ENCODE measurements at regions not wholly inside any gene's neighbourhood (a gene's known extent, or its start where the extent isn't known, plus 50 kb on each side); places are given as distances from the start of the nearest gene placed in this dataset.

- DNase-seq (ENCODE audit: low spot score), result no peak
Observed at GRCh38 chr6:40194447-40195170, 260.3 kb upstream of the MOCS1 start.

DNA sequence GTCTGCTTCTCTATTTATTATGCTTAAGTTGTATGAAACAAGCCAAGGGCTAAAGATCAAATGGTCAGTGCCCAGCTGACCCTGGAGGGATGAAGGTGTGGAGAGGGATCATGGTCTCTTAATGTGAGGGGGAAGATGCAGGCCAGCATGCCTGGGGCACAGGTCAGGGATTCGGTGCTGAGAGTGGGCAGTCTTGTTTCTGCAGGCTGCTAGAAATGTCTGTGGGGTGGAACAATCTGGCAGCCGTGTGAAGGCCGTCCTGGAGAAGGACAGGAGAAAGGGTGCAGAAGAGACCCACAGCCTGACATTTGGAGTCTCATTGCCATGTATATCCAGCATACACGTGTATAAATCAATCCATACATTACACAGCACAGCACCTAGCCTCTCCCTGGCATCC lies 258.3 kb upstream of the MOCS1 start:
- no peak for DNase-seq (ENCODE audit: low spot score)

DNA sequence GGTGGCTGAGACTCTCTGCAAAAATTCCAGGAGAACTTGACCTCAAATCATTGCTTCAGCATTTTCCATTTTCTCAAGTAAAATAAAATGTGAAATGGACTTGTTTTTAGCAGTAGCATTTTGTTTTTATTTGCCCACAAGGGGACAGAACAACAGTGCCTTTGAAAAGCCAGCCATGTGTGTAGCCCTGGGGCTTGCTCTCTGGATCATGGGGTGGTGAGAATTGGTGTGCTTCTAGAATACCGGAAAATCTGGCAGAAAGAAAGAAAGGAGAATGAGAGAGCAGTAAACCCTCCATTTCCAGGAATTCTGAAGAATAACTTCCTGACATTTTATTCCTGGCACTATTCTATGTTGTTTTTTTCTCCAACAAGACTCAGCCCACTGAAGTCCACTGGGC lies 254.7 kb upstream of the MOCS1 start:
- DNase-seq (ENCODE audit: low spot score), result no peak

GRCh38 chr6:40187535-40188144 lies 253.4 kb upstream of the MOCS1 start:
- no peak for DNase-seq (ENCODE audit: low spot score)

DNA sequence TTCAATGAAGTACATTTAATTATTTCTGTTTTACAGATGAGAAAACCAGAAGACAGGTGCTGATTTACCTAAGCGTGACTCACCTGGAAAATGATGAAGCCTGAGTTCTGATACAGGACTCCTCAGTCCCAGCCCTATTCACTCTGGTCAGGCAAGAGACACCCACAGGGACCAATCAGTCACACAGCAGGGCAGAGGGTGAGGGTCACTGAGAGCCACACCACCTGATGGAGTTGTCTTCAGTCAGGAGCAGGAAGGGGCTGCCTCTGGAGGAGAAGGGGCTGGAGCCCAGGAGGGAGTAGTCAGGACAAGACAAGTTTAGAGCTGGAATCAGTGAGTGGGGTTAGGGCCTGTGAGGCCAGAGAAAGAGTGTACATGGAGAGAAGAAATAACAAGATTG lies 251.2 kb upstream of the MOCS1 start:
- DNase-seq (ENCODE audit: low spot score), result no peak

DNA sequence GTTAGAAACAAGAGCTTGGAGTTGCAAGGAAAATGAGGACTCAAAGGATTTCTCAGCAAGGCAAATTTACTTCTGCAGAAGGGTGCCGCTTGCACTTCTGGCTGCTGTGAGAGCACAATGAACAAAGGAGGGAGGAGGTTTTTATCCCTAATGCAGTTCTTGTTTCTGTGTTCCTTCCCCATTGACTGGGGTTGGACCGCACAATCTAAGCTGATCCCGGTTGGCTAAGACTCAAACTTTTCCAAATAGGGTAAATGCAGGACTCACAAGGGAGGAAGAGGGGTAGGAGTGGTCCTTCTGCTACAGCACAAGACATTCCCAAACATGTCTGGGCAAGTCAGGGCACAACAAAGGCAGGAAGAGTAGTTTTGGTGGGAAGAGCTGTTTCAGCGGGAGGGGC lies 249.6 kb upstream of the MOCS1 start:
- DNase-seq (ENCODE audit: low spot score), result no peak

DNA sequence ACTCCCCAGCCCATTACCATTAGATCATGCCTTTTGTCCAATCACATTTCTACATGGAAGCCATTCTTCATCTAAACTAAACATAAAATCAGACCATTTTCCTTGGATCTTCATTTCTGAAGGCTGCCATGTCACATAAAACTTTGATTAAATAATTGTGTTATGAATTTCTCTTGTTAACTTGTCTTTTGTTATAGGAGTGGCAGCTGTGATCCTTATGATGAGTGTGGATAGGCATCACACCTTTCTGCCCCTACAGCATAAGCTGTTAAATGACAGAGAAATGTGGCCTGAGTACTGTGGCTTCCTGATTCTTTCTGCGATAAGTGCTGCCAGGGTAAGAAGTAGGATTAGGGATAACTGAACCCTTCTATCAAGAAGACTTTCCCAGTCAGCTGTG lies 247.1 kb upstream of the MOCS1 start:
- no peak for DNase-seq (ENCODE audit: low spot score)

DNA sequence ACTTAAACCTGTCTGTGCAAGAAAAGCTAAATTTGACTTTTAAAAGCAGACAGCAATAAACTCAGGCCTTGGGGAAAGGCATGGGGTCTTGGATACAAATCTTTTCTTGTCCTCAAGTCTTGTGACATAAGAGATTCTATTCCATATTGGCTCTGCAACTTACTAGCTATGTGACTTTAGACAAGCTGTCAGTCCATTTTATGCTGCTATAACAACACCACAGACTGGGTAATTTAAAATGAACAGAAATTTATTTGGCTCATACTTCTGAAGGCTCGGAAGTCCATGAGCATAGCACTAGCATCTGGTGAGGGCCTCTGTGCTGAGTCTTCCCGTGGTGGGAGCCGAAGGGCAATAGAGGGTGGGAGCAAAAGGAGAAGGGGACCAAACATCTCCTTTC lies 246.0 kb upstream of the MOCS1 start:
- no peak for DNase-seq (ENCODE audit: low spot score)

- no peak for DNase-seq (ENCODE audit: low spot score)
Observed at GRCh38 chr6:40179496-40179895, 245.2 kb upstream of the MOCS1 start.

DNA sequence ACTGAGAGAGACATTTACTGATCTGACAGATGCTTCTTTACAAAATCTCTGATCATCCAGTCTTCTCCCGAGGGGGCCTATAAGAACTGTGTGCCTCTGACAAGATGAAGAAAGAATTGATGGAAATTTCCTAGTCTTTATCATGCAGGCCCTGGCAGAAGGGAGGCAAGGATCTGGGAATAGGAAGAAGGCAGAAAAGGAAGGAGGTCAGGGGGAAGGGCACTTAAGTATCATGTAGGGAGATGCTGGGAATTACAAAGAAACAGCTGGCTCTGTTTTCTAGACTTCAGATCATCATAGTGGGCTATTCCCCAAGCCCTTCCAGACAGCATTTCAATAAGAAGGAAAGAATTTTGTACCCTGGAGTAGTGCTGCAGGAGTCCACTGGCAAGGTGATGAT lies 243.3 kb upstream of the MOCS1 start:
- DNase-seq (ENCODE audit: low spot score), result no peak

DNA sequence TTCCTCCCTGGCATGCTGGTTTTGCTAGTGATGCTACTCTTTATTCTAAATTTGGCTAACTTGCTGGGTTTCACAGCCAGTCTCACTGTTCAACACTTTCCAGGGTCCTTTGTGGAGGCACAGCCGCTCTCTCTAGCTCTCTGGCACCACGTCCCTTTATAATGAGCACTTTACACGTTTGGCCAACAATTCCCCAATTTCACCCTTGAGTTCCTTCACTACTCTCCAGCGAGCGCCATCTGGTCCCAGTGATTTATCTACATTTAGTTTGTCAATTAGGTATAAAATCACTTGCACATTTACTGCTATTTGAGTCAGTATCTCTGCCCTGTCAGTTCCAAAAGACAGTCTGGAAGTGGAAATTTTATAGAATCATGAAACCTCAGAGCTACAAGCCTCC lies 241.9 kb upstream of the MOCS1 start:
- DNase-seq (ENCODE audit: low spot score), result no peak

GRCh38 chr6:40172272-40172671 lies 238.0 kb upstream of the MOCS1 start:
- no peak for DNase-seq (ENCODE audit: low spot score)

DNA sequence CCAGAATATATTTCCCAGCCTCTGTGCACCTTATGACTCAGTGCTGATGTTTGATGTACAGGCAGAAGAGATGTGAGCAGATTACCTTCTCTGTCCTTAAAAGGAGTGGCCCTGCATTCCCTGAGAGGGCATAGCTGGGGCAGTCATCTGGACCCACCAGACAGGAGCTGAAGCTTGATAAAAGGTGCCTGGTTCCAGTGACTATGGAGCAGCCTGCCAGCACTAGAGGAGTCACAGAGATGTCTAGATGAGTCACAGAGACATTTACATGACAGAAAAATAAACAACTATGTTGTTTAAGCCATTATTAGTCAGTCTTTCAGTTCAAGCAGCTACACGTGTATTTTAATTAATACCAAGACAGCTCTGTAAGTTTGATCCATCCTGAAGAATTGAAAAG lies 237.1 kb upstream of the MOCS1 start:
- DNase-seq (ENCODE audit: low spot score), result no peak

DNA sequence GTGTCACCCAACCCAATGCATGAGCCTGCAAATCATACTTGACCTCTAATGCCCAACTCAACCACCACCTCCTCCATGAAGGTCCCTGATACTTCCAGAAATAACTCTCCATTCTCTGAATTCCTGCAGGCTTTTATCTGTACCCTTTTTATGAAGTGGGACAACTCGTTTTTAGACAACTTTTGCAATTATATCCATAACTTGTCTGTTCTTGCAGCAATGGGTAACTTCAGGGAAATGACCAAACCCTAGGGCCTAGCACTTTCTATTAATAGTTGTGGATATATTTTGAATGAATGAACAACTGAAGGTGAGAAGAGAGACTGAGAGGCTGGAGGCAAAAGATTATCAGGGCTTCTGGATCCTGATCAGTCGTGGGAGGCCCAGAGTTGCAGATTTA lies 236.6 kb upstream of the MOCS1 start:
- no peak for DNase-seq (ENCODE audit: low spot score)

- no peak for DNase-seq (ENCODE audit: low spot score)
Observed at GRCh38 chr6:40169878-40170277, 235.6 kb upstream of the MOCS1 start.

DNA sequence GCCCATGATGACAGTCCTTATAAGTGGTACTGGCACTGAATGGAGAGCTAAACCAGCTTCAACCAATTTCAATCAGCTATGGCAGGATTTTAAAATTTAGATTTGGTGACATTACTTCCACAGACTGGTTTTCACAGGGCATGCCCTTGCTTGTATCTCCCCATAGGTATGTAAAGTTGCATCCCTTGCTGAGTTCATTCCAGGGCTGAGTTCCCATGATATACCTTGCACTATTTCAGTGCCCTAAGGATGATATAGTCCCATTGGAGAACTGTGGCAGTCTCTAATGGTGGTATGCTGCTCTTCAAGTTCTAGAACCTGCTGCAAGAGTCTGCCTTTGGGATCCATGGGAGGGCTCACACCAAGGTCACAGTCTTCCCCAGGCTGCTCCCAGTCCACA lies 232.7 kb upstream of the MOCS1 start:
- DNase-seq (ENCODE audit: low spot score), result no peak

DNA sequence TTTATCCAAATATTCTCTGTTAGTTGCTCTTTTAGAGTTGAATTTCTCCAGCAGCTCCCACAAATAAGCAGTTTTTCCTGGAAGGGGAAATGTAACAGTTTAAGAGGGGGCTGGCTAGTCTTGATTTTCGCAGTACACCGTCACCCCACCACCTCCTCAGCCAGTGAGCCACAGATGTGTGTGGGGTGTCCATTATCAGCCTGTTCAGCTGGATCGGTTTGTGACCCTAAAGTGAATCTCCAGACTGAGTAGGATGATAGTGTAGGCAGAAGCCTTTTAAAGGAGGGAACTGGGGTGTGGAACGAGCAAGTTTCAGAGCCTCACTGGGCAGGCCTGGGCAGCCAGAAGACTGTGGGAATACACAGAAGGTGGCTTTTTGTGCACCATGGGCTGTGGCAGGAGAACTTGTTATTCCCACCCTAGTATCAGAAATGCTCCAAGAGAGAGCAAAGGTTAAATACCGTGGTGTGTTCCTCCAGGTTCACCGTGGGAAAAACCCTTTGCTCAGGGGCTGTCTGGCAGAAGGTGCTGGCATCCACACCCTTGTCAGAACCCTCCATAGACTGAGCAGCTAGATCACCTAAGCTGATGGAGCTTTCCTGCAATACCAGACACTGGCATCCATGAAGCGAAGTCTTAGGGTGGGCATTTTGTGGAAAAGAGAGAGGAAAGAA lies 230.9 kb upstream of the MOCS1 start:
- DNase-seq (ENCODE audit: low spot score), result no peak

DNA sequence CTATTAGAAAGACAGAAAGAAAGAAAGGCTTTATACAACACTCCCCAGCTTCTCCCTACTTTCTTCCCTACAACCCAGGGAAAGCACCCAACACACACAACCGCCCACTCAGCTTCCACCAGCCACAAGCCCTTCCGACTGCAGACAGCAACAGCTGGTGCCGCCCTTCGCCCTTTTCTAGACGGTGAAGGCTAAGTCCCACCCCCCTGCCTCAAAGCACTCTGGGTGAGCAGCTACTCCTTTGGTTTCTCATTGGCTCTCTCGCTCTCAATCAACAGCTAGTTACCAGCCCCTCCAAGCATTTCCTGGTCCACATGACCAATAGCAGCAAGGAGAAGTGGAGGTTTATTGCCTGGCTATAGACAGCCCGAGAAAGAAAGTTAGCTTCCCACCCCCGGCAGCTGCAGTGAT lies 230.1 kb upstream of the MOCS1 start:
- DNase-seq (ENCODE audit: low spot score), result no peak

DNA sequence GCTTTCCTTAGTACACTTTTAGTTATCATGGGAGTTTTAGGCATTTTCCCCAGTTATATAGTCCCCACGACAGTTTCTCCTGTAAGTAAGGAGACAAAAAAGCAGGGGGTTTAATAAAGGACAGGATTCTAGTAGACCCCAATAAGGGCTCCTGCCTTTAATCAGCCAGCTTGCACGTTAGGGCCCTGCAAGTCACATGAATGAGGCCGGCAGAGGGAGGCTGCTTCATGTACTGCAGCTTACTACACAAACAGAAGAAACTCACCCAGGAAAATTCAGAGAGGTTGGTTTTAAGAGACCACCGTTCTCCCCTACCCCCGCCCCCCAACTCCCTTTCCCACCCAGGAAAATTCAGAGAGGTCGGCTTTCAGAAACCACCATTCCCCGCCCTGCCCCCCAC lies 229.7 kb upstream of the MOCS1 start:
- no peak for DNase-seq (ENCODE audit: low spot score)

- DNase-seq (ENCODE audit: low spot score), result no peak
Observed at GRCh38 chr6:40162074-40162473, 227.8 kb upstream of the MOCS1 start.

DNA sequence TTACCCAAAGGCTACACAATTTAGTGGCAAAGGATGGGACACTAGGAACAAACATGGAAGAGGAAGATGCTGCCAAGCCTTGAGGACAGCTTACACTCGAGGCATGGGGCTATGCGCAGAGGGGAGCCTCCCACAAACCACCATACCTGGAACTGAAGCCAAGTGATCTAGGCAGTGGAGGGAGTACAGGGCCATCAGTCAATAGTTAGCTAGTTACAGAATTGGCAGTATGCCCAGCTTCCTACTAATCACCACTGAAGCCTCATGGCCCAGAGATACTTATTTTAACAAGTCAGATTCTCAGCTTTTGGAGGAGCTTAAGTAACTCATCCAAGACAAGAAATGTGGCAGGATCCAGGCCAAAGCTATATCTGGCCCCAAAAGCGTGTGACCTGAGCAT lies 226.6 kb upstream of the MOCS1 start:
- DNase-seq (ENCODE audit: low spot score), result no peak

DNA sequence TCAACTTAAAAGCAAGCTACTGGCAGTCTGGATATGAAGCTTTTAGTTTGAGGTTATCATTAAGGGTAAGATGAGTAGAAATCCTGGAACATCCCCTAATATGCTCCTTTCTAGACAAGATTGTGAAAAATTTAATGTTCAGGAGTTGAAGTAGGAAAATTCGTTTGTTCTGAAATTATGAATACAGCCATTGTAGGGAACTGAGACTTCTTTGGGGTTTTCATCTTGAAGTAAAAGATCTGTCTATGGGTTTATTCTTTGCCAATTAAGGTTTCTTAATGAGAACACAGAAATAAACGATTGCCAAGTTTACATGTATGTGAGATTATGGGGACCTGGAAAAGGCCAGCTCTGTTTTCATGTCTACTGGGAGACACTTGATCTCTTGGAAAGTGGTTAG lies 225.6 kb upstream of the MOCS1 start:
- no peak for DNase-seq (ENCODE audit: low spot score)

DNA sequence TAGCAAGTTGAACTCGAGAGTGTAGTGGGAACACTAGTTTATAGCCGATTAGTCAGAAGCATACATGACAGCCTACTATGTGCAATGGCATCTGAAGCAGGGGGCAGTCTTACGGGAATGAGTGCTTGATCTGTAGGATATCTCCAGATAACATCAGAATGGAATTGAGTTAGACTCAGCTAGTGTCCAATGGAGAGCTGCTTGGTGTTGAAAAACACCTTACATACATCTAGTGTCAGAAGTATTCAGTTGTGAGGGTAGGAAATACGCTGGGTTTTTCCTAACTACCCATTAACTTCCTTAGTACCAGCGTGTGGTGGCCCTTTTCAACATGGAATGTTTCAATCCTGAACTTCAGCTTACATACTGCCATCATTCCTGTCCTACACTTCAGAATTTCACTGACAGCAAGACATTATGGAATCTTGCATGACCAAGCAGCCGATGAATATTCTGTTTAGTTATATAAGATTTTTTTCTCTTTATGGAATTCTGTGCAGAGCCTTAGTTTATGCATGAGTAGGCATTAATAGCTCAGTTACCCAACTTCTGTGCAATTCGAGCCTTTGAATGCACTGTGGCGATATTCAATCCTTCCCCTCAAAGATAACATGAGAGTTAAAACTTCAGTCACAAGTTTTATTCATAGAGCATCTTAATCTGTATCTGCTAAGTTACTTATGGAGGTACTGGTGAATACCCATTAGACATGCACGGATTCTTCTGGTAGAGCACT lies 218.6 kb upstream of the MOCS1 start:
- DNase-seq (ENCODE audit: low spot score), result no peak
